Skeletal muscle tissue (tissue), 3 donors: ENCODE measurements at regions not wholly inside any gene's neighbourhood (a gene's known extent, or its start where the extent isn't known, plus 50 kb on each side); places are given as distances from the start of the nearest gene placed in this dataset.

Source experiments
- H3K27ac ChIP-seq: one replicate; pipeline ENCODE4 v1.7.0; 2013; ENCODE audit warnings: mild to moderate bottlenecking, low read depth, low read length, inconsistent platforms
- H3K27me3 ChIP-seq, 3 donors: one replicate each; pipeline ENCODE4 v1.7.0; 2013; ENCODE audit warnings: low read length in 3 of 3; ENCODE audit not compliant: control insufficient read depth in 3 of 3, insufficient read depth in 3 of 3
- H3K36me3 ChIP-seq, 3 donors: one replicate each; pipeline ENCODE4 v1.7.0; 2013; ENCODE audit warnings: low read length in 3 of 3; ENCODE audit not compliant: control insufficient read depth in 3 of 3, insufficient read depth in 3 of 3
- H3K4me1 ChIP-seq, 3 donors: one replicate each; pipeline ENCODE4 v1.7.0; 2013; ENCODE audit warnings: low read length in 3 of 3, mild to moderate bottlenecking in 3 of 3; ENCODE audit not compliant: control insufficient read depth in 3 of 3, insufficient read depth in 3 of 3
- H3K4me3 ChIP-seq, 3 donors: one replicate each; pipeline ENCODE4 v1.7.0; 2013; ENCODE audit warnings: low read length in 3 of 3
- H3K9ac ChIP-seq, 3 donors: one replicate each; pipeline ENCODE4 v1.7.0; 2013; ENCODE audit warnings: low read length in 3 of 3, mild to moderate bottlenecking in 3 of 3, moderate library complexity in 2 of 3, low read depth in 1 of 3
- H3K9me3 ChIP-seq, 3 donors: one replicate each; pipeline ENCODE4 v1.7.0; 2013; ENCODE audit warnings: low read length in 3 of 3; ENCODE audit not compliant: control insufficient read depth in 3 of 3
- donor health status: Osteomylitis.

- H3K36me3 ChIP-seq, result no peaks in the 10 kb centered on the region
- no peaks in the 10 kb centered on the region for H3K9me3 ChIP-seq
- H3K4me3 ChIP-seq, result no peak overlapping the region
- H3K27me3 ChIP-seq, result peaks cover 0 to 24% (median 5%) of the 10 kb centered on the region in 3 donors
- no peak overlapping the region for H3K9ac ChIP-seq
- H3K4me1 ChIP-seq, result peaks cover 4 to 8% (median 5%) of the 10 kb centered on the region in 3 donors
- no peak overlapping the region for H3K27ac ChIP-seq
These were observed 116.9 kb upstream of the TEX51 start for GRCh38 chr2:126781806-126782205.

DNA sequence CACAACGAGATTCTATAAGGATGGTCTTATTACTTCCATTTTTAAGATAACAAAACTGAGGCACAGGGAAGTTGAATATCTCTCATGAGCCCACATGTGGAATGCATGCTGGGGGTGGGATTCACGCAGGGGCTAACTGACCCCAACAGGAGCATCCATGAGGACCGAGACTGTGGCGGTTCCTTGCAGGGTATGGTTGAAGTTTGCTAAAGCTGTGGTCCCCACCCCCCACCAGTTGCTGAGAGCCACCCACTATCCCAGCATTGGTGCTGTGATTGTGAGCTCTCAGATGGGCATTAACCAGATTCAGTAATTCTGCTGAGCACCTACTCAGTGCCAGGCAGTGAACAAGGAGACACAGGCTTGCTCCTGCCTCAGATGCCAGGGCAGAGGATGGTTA, 116.0 kb upstream of the TEX51 start:
- H3K4me1 ChIP-seq, result no peaks in the 10 kb centered on the region
- H3K27ac ChIP-seq, result no peak overlapping the region
- no peak overlapping the region for H3K9ac ChIP-seq
- H3K4me3 ChIP-seq, result no peak overlapping the region
- no peaks in the 10 kb centered on the region for H3K9me3 ChIP-seq
- H3K27me3 ChIP-seq, result peaks cover 0 to 24% (median 5%) of the 10 kb centered on the region in 3 donors
- no peaks in the 10 kb centered on the region for H3K36me3 ChIP-seq

DNA sequence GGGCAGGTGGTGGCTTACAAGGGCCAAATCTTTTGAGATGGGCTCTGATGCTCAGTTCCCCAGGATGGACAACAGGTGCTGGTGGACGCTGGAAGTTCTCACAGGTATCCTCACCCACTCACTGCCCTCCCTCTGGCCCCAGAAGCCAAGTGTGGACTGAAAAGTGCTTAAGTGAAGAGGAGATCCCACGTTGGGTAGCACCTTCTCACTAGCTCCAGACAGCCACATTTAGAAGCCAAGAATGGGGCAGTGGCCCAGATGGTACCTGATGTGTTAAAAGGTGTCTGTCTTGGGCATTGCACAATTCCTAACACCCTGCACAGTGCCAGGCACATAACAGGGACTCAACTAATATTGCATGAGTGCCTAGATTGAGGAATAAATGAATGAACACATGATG, 115.3 kb upstream of the TEX51 start:
- Histone ChIP-seq H3K9me3 (no peaks in the 10 kb centered on the region), H3K4me3 (no peak overlapping the region), H3K27ac (no peak overlapping the region), H3K9ac (no peak overlapping the region), H3K36me3 (no peaks in the 10 kb centered on the region), H3K4me1 (no peaks in the 10 kb centered on the region), H3K27me3 (peaks cover 0 to 22% (median 5%) of the 10 kb centered on the region in 3 donors)

- Histone ChIP-seq H3K4me1 (no peaks in the 10 kb centered on the region), H3K9ac (no peak overlapping the region), H3K27me3 (peaks cover 0 to 16% (median 5%) of the 10 kb centered on the region in 3 donors)
These were observed 114.6 kb upstream of the TEX51 start for GRCh38 chr2:126784045-126784444.

DNA sequence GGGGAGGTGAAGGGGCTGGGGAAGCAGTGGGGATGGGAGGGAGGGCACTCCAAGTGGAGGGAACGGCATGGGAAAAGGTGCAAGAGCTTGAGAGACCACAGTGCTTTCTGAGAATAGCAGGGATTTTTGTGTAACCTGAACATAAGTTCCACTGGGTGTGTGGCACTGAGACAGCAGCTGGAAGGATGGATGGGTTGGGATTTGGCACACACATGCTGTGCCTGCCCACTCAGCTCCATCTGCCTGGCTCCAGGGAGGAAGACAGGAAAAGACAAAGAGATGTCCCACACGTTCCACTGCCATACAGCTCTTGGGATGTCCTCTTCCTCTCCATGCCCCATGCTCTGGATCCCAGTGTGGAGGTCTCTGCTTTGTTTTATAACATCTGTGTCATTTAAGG, 114.1 kb upstream of the TEX51 start:
- Histone ChIP-seq H3K36me3 (no peaks in the 10 kb centered on the region), H3K4me1 (no peaks in the 10 kb centered on the region), H3K27ac (no peak overlapping the region), H3K9me3 (no peaks in the 10 kb centered on the region), H3K4me3 (no peak overlapping the region), H3K27me3 (peaks cover 0 to 16% (median 5%) of the 10 kb centered on the region in 3 donors), H3K9ac (no peak overlapping the region)

More at GRCh38 chr2:126784045-126784444, 114.6 kb upstream of the TEX51 start:
- Histone ChIP-seq H3K4me3 (no peak overlapping the region), H3K27ac (no peak overlapping the region), H3K9me3 (no peaks in the 10 kb centered on the region), H3K36me3 (no peaks in the 10 kb centered on the region)

- Histone ChIP-seq H3K27ac (no peak overlapping the region), H3K9me3 (no peaks in the 10 kb centered on the region), H3K4me1 (no peaks in the 10 kb centered on the region), H3K9ac (no peak overlapping the region), H3K4me3 (no peak overlapping the region), H3K27me3 (peaks cover 0 to 16% (median 5%) of the 10 kb centered on the region in 3 donors), H3K36me3 (no peaks in the 10 kb centered on the region)
These were observed 113.5 kb upstream of the TEX51 start for GRCh38 chr2:126785236-126785635.

GRCh38 chr2:126785862-126786261, 112.8 kb upstream of the TEX51 start:
- H3K36me3 ChIP-seq, result no peaks in the 10 kb centered on the region
- peaks cover 0 to 16% (median 5%) of the 10 kb centered on the region in 3 donors for H3K27me3 ChIP-seq

DNA sequence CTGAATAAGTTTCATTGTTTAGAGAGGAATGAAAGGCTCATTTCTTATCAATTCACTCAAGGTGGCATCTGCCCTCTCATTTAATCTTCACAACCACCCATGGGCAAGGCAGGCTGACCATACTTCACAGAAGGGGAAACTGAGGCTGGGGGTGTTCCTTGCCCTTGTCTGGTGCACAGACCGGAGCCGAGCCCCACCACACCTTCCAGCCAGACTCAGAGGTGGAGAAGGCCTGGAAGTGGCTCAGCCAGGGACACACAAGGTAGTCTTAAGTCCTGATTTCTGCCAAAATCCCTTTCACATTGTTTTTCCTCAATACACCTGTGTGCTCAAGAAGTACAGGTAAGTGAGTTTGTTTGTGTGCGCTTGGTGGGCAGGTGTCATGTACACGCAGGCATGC, 111.9 kb upstream of the TEX51 start:
- Histone ChIP-seq H3K9ac (no peak overlapping the region), H3K27ac (no peak overlapping the region), H3K4me1 (no peaks in the 10 kb centered on the region), H3K9me3 (no peaks in the 10 kb centered on the region), H3K4me3 (no peak overlapping the region), H3K27me3 (peaks cover 5 to 23% (median 11%) of the 10 kb centered on the region in 3 donors), H3K36me3 (no peaks in the 10 kb centered on the region)

More at GRCh38 chr2:126785862-126786261, 112.8 kb upstream of the TEX51 start:
- Histone ChIP-seq H3K9me3 (no peaks in the 10 kb centered on the region), H3K27ac (no peak overlapping the region), H3K4me1 (no peaks in the 10 kb centered on the region), H3K9ac (no peak overlapping the region), H3K4me3 (no peak overlapping the region)

- Histone ChIP-seq H3K4me3 (no peak overlapping the region), H3K9ac (no peak overlapping the region), H3K27me3 (peaks cover 5 to 24% (median 7%) of the 10 kb centered on the region in 3 donors), H3K36me3 (no peaks in the 10 kb centered on the region), H3K9me3 (no peaks in the 10 kb centered on the region), H3K4me1 (no peaks in the 10 kb centered on the region), H3K27ac (no peak overlapping the region)
These were observed 111.4 kb upstream of the TEX51 start for GRCh38 chr2:126787289-126787688.

GRCh38 chr2:126788113-126788512, 110.6 kb upstream of the TEX51 start:
- no peak overlapping the region for H3K27ac ChIP-seq
- H3K4me3 ChIP-seq, result no peak overlapping the region
- H3K36me3 ChIP-seq, result no peaks in the 10 kb centered on the region
- H3K4me1 ChIP-seq, result no peaks in the 10 kb centered on the region
- peaks cover 5 to 25% (median 9%) of the 10 kb centered on the region in 3 donors for H3K27me3 ChIP-seq
- no peaks in the 10 kb centered on the region for H3K9me3 ChIP-seq
- H3K9ac ChIP-seq, result no peak overlapping the region
